K562 (cell line): ENCODE measurements at regions not wholly inside any gene's neighbourhood (a gene's known extent, or its start where the extent isn't known, plus 50 kb on each side); places are given as distances from the start of the nearest gene placed in this dataset.

Experiments
- ATAC-seq: fragments of 200-7000 bp; cut with Tn5 transposase; 3 replicates; pipeline ENCODE4 v1.9.1; 2020; ENCODE audit warnings: moderate library complexity
- BruUV-seq: library from RNA; stranded (reverse); fragments of 400-500 nt; replicated peaks from 2 replicates; lab custom pipeline; 2021; lab: Mats Ljungman, UMichigan
- CTCF ChIA-PET: fragments of 300-600 bp; formaldehyde crosslinking; extraction: SDS; loops from one replicate; lab custom pipeline; 2021; ENCODE audit warnings: low intra/inter-chr PET ratio; lab: Yijun Ruan, JAX
- POLR2A ChIA-PET: fragments of 300-600, 350-650 bp; sonication (Branson Sonifier 250); formaldehyde crosslinking; extraction: SDS; loops from one replicate; lab custom pipeline; 2021; ENCODE audit warnings: antibody characterized with exemption, inconsistent platforms; lab: Yijun Ruan, JAX
- DNase-seq, 4 experiments: peaks; one replicate each; pipeline versions ENCODE4 v3.0.0 to v3.0.0-alpha.2; 2011 to 2018; ENCODE audit warnings: low spot score in 3 of 4, mixed read lengths in 3 of 4; ENCODE audit errors: extremely low read depth in 1 of 4
- FAIRE-seq: peaks from 2 replicates; lab custom pipeline; 2011; peaks lifted over from hg19 to GRCh38; lab: Jason Lieb, UNC
- H2AFZ ChIP-seq: 2 replicates; pipeline ENCODE4 v1.6.0; 2011; ENCODE audit warnings: low read depth, low read length, control low read depth, inconsistent platforms
- H3K27ac ChIP-seq: fragments of 200-600 bp; 3 replicates; pipeline ENCODE4 v1.8.0; 2011; ENCODE audit warnings: low read depth, mild to moderate bottlenecking, control low read depth, inconsistent platforms, low read length, moderate library complexity, mixed read lengths; ENCODE audit errors: extremely low read depth
- H3K27me3 ChIP-seq, 2 experiments: fragments of 300-600 bp in 1 of 2; 2 replicates in 1 of 2; 3 replicates in 1 of 2; pipeline versions ENCODE4 v1.6.0 to v1.8.0; 2011; ENCODE audit warnings: inconsistent platforms in 2 of 2, low read length in 2 of 2, mild to moderate bottlenecking in 1 of 2, mixed read lengths in 1 of 2, moderate library complexity in 1 of 2; ENCODE audit not compliant: control insufficient read depth in 2 of 2, insufficient read depth in 2 of 2
- H3K36me3 ChIP-seq: fragments of 300-600 bp; 3 replicates; pipeline ENCODE4 v1.8.0; 2011; ENCODE audit warnings: mild to moderate bottlenecking, low read length, inconsistent platforms; ENCODE audit not compliant: control insufficient read depth, insufficient read depth
- H3K4me1 ChIP-seq, 2 experiments: fragments of 200-600 bp in 1 of 2; replicated peaks in 1 of 2; 2 replicates in 1 of 2; 3 replicates in 1 of 2; pipeline versions ENCODE4 v1.5.1 to v1.8.0; 2011; ENCODE audit warnings: inconsistent platforms in 2 of 2, low read length in 2 of 2, mild to moderate bottlenecking in 1 of 2, mixed read lengths in 1 of 2, moderate library complexity in 1 of 2; ENCODE audit not compliant: control insufficient read depth in 2 of 2, insufficient read depth in 2 of 2
- H3K4me2 ChIP-seq: 2 replicates; pipeline ENCODE4 v1.6.1; 2011; ENCODE audit warnings: low read length, control low read depth, inconsistent platforms, mixed read lengths; ENCODE audit not compliant: insufficient read depth
- H3K4me3 ChIP-seq: fragments of 200-600 bp; sonication (generic), shearing (Covaris generic); 2 replicates; pipeline ENCODE4 v1.5.1; 2016; ENCODE audit warnings: control low read depth, inconsistent platforms
- H3K79me2 ChIP-seq: fragments of 200-600 bp; 3 replicates; pipeline ENCODE4 v1.8.0; 2011; ENCODE audit warnings: low read length, inconsistent platforms; ENCODE audit not compliant: control insufficient read depth, insufficient read depth
- H3K9ac ChIP-seq, 2 experiments: 2 replicates each; pipeline versions ENCODE4 v1.6.0 to v1.6.1; 2011; ENCODE audit warnings: low read depth in 2 of 2, low read length in 2 of 2, control low read depth in 1 of 2, inconsistent platforms in 1 of 2, mild to moderate bottlenecking in 1 of 2, mixed read lengths in 1 of 2; ENCODE audit not compliant: insufficient read depth in 1 of 2
- H3K9me1 ChIP-seq: one replicate; pipeline ENCODE4 v1.6.0; 2011; ENCODE audit warnings: inconsistent platforms, mild to moderate bottlenecking, low read length, moderate library complexity; ENCODE audit not compliant: control insufficient read depth, insufficient read depth
- H3K9me3 ChIP-seq: replicated peaks from 2 replicates; pipeline ENCODE4 v1.5.1; 2011; ENCODE audit warnings: low read depth, low read length, inconsistent platforms; ENCODE audit not compliant: control insufficient read depth, insufficient read depth
- H4K20me1 ChIP-seq: replicated peaks from 2 replicates; pipeline ENCODE4 v1.6.1; 2011; ENCODE audit warnings: low read length, inconsistent platforms, mixed read lengths; ENCODE audit not compliant: control insufficient read depth, insufficient read depth
- ATF7 ChIP-seq: fragments of 450-650 bp; IDR thresholded peaks from 2 replicates; pipeline ENCODE4 v1.7.1; 2014; ENCODE audit warnings: mild to moderate bottlenecking, moderate library complexity
- C11orf30 ChIP-seq: fragments of 450-650 bp; IDR thresholded peaks from 2 replicates; pipeline ENCODE4 v1.6.1; 2016; ENCODE audit warnings: low read depth, mild to moderate bottlenecking
- CBX8 ChIP-seq: fragments of 200-600 bp; sonication (generic); IDR thresholded peaks from 2 replicates; pipeline ENCODE4 v1.6.1; 2012; ENCODE audit warnings: borderline replicate concordance, mixed run types, low read depth, mild to moderate bottlenecking, moderate library complexity, mixed read lengths, low read length, control low read depth, inconsistent platforms; ENCODE audit not compliant: poor library complexity, severe bottlenecking; ENCODE audit errors: extremely low read depth
- CUX1 ChIP-seq: fragments of 200-800 bp; sonication (Bioruptor generic); IDR thresholded peaks from 2 replicates; pipeline ENCODE4 v1.6.1; 2016; ENCODE audit warnings: missing genetic modification characterization, missing compliant biosample characterization
- GTF2B ChIP-seq: IDR thresholded peaks from 2 replicates; pipeline ENCODE4 v1.6.1; 2011; ENCODE audit not compliant: insufficient read length; ENCODE audit errors: extremely low read depth
- ZBTB12 ChIP-seq: fragments of 250-450 bp; sonication (Bioruptor Pico); IDR thresholded peaks from 2 replicates; pipeline ENCODE4 v1.4.0; 2020
- ZHX1 ChIP-seq: fragments of 150-350 bp; conservative IDR thresholded peaks from 2 replicates; pipeline ENCODE4 v1.6.1; 2014; ENCODE audit warnings: low read length
- ZNF316 ChIP-seq: fragments of 450-650 bp; IDR thresholded peaks from 2 replicates; pipeline ENCODE4 v1.6.1; 2016
- ZNF766 ChIP-seq: fragments of 200-800 bp; sonication (Bioruptor generic); conservative IDR thresholded peaks from 2 replicates; pipeline ENCODE4 v1.6.1; 2016; ENCODE audit warnings: missing genetic modification characterization, missing compliant biosample characterization
- ZNF780A ChIP-seq: fragments of 250-450 bp; sonication (Bioruptor Pico); IDR thresholded peaks from 2 replicates; pipeline ENCODE4 v1.5.0; 2021; ENCODE audit warnings: mild to moderate bottlenecking
- WGBS: fragments of 100-300 bp; shearing (Covaris generic); methylation state at CpG from one replicate; pipeline ENCODE4 v1.1.6; 2016; ENCODE audit warnings: low coverage, mixed read lengths; ENCODE audit not compliant: insufficient coverage; ENCODE audit errors: missing lambda C conversion rate; 5-methylcytosine and 5-hydroxymethylcytosine counted together
- in situ Hi-C: fragments of 300-500 bp; cut with MboI; formaldehyde crosslinking; loops from 4 replicates; pipeline ENCODE4 v1.15.0; 2018; ENCODE audit warnings: inconsistent platforms, mixed read lengths
- intact Hi-C: fragments of 100-400 bp; cut with micrococcal nuclease; formaldehyde crosslinking; loops from 2 replicates; pipeline ENCODE4 v1.14.2; 2022

- in situ Hi-C loops: no loop called here
- Histone ChIP-seq H3K4me3 (no peak overlapping the region), H3K27me3 (no peaks in the 10 kb centered on the region), H3K27ac (no peak overlapping the region), H3K9me1 (no peaks in the 10 kb centered on the region), H3K9me3 (peaks cover 13% of the 10 kb centered on the region), H3K4me2 (no peak overlapping the region), H3K36me3 (peaks cover 5% of the 10 kb centered on the region; the same call in 2 of the 3 replicates), H3K9ac (no peak overlapping the region), H4K20me1 (no peaks in the 10 kb centered on the region), H3K4me1 (peaks cover 15 to 63% of the 10 kb centered on the region in 2 experiments; a peak in 4 of 5 replicates), H2AFZ (no peak overlapping the region), H3K79me2 (no peaks in the 10 kb centered on the region)
- intact Hi-C loops: no loop called here
- TF ChIP-seq ATF7: no peak
- peak; percentile 84 for TF ChIP-seq ZNF316
- TF ChIP-seq ZBTB12 (CRISPR knock-in tag): no peak
- TF ChIP-seq CUX1 (CRISPR knock-in tag): no peak
- peak; percentile 54 for TF ChIP-seq C11orf30
- no peak for TF ChIP-seq ZNF780A (CRISPR knock-in tag)
- no peak for TF ChIP-seq ZHX1
- no peak for TF ChIP-seq ZNF766 (CRISPR knock-in tag)
- TF ChIP-seq CBX8: no peak
- TF ChIP-seq GTF2B: no peak
- FAIRE-seq (no peak), DNase-seq (no peak), ATAC-seq (no peak)
- CTCF ChIA-PET: no interaction called here
- BruUV-seq: no TSS peak
- 97% methylated on average over 2 of the region's 2 CpGs for WGBS
- POLR2A ChIA-PET: interaction anchor here (0.6 kb wide), 1 partner anchor 31 kb away, joined by 3 read pairs; no protein-coding TSS in a partner anchor
Observed at GRCh38 chr3:193848547-193848946, 255.5 kb downstream of the OPA1 start.
